Limb (tissue), 2 donors: ENCODE measurements at regions not wholly inside any gene's neighbourhood (a gene's known extent, or its start where the extent isn't known, plus 50 kb on each side); places are given as distances from the start of the nearest gene placed in this dataset.
"Not testable (repeated sequence)": the region's sequence is repeated elsewhere in the genome, so short reads cannot be mapped to it uniquely, and the experiment has no call there.

Source experiments
- DNase-seq, 2 donors: peaks; one replicate each; pipeline ENCODE4 v3.0.0-alpha.2; 2016; ENCODE audit errors: extremely low spot score in 2 of 2

- no peak for DNase-seq
These were observed 617.3 kb upstream of the GOT2 start for GRCh38 chr16:59351305-59351903.

GRCh38 chr16:59350670-59351069 lies 616.6 kb upstream of the GOT2 start:
- DNase-seq: no peak

GRCh38 chr16:59342669-59343068 lies 608.6 kb upstream of the GOT2 start:
- DNase-seq: no peak

GRCh38 chr16:59341368-59341767 lies 607.3 kb upstream of the GOT2 start:
- DNase-seq: no peak

GRCh38 chr16:59339871-59340270 lies 605.8 kb upstream of the GOT2 start:
- DNase-seq: no peak

GRCh38 chr16:59336136-59336695 lies 602.1 kb upstream of the GOT2 start:
- DNase-seq: no peak

- DNase-seq: not testable (repeated sequence)
These were observed 597.6 kb upstream of the GOT2 start for GRCh38 chr16:59331708-59332107.

GRCh38 chr16:59330019-59330670 lies 596.0 kb upstream of the GOT2 start:
- no peak for DNase-seq

- DNase-seq: no peak
These were observed 594.8 kb upstream of the GOT2 start for GRCh38 chr16:59328961-59329360.

- DNase-seq: no peak
These were observed 593.8 kb upstream of the GOT2 start for GRCh38 chr16:59327894-59328293.

- no peak for DNase-seq
These were observed 592.8 kb upstream of the GOT2 start for GRCh38 chr16:59326955-59327354.

- DNase-seq: no peak
These were observed 590.3 kb upstream of the GOT2 start for GRCh38 chr16:59324462-59324861.

GRCh38 chr16:59320657-59321056 lies 586.5 kb upstream of the GOT2 start:
- no peak for DNase-seq

- no peak for DNase-seq
These were observed 585.8 kb upstream of the GOT2 start for GRCh38 chr16:59319871-59320270.

- no peak for DNase-seq
These were observed 571.7 kb upstream of the GOT2 start for GRCh38 chr16:59305850-59306249.

- no peak for DNase-seq
These were observed 562.8 kb upstream of the GOT2 start for GRCh38 chr16:59296888-59297287.

- peak in 1 of 2 donors; percentile 37 for DNase-seq
These were observed 562.0 kb upstream of the GOT2 start for GRCh38 chr16:59295993-59296736.

- no peak for DNase-seq
These were observed 561.4 kb upstream of the GOT2 start for GRCh38 chr16:59295474-59295873.

GRCh38 chr16:59290718-59291117 lies 556.6 kb upstream of the GOT2 start:
- DNase-seq: no peak

GRCh38 chr16:59289151-59289550 lies 555.0 kb upstream of the GOT2 start:
- DNase-seq: no peak

- no peak for DNase-seq
These were observed 540.0 kb upstream of the GOT2 start for GRCh38 chr16:59274141-59274540.

- DNase-seq: no peak
These were observed 529.8 kb upstream of the GOT2 start for GRCh38 chr16:59263955-59264354.
